Fibroblast of skin of back (primary cell): ENCODE measurements at regions not wholly inside any gene's neighbourhood (a gene's known extent, or its start where the extent isn't known, plus 50 kb on each side); places are given as distances from the start of the nearest gene placed in this dataset.

Source experiments
- DNase-seq: peaks from one replicate; pipeline ENCODE4 v3.0.0-alpha.2; 2013

- DNase-seq = no peak
Measured at GRCh38 chr10:108913300-108913699, 1010.0 kb downstream of the XPNPEP1 start.

GRCh38 chr10:108911814-108912541 is 1011.3 kb downstream of the XPNPEP1 start:
- DNase-seq = peak; percentile 55

- DNase-seq = no peak
Measured at GRCh38 chr10:108908096-108908495, 1015.2 kb downstream of the XPNPEP1 start.

- DNase-seq = no peak
Measured at GRCh38 chr10:108905821-108906220, 1017.5 kb downstream of the XPNPEP1 start.

GRCh38 chr10:108905171-108905570 is 1018.1 kb downstream of the XPNPEP1 start:
- DNase-seq = no peak

- DNase-seq = no peak
Measured at GRCh38 chr10:108904163-108904838, 1019.0 kb downstream of the XPNPEP1 start.

- DNase-seq = no peak
Measured at GRCh38 chr10:108902619-108903285, 1020.6 kb downstream of the XPNPEP1 start.

- no peak for DNase-seq
Measured at GRCh38 chr10:108901781-108902618, 1021.3 kb downstream of the XPNPEP1 start.

- DNase-seq = no peak
Measured at GRCh38 chr10:108899670-108900069, 1023.6 kb downstream of the XPNPEP1 start.

GRCh38 chr10:108894402-108895301 is 1028.7 kb downstream of the XPNPEP1 start:
- DNase-seq = no peak

GRCh38 chr10:108877095-108877561 is 1046.2 kb downstream of the XPNPEP1 start:
- no peak for DNase-seq

GRCh38 chr10:108872854-108873253 is 1050.5 kb downstream of the XPNPEP1 start:
- DNase-seq = no peak

- DNase-seq = no peak
Measured at GRCh38 chr10:108868881-108869280, 1054.4 kb downstream of the XPNPEP1 start.

GRCh38 chr10:108862676-108863350 is 1060.5 kb downstream of the XPNPEP1 start:
- peak; percentile 2 for DNase-seq

- no peak for DNase-seq
Measured at GRCh38 chr10:108861181-108861754, 1062.0 kb downstream of the XPNPEP1 start.

GRCh38 chr10:108852211-108852610 is 1071.1 kb downstream of the XPNPEP1 start:
- no peak for DNase-seq

GRCh38 chr10:108850138-108850854 is 1073.0 kb downstream of the XPNPEP1 start:
- no peak for DNase-seq

GRCh38 chr10:108849688-108850087 is 1073.6 kb downstream of the XPNPEP1 start:
- DNase-seq = no peak

- no peak for DNase-seq
Measured at GRCh38 chr10:108849186-108849585, 1074.1 kb downstream of the XPNPEP1 start.

- peak; percentile 12 for DNase-seq
Measured at GRCh38 chr10:108848046-108848445, 1075.3 kb downstream of the XPNPEP1 start.
